ENCODE measurements at regions not wholly inside any gene's neighbourhood (a gene's known extent, or its start where the extent isn't known, plus 50 kb on each side); places are given as distances from the start of the nearest gene placed in this dataset.

- TF ChIP-seq CTCF (IDR thresholded peaks at IDR 0.05; ENCODE audit: low read depth, low read length), result no peak
- no peak for DNase-seq (ENCODE audit: low read depth in 2 of 2)
- H3K4me3 ChIP-seq (replicated peaks in 1 of 2; ENCODE audit: low read depth in 2 of 2, low read length in 2 of 2), result no peak overlapping the region
Measured at GRCh38 chr5:5905186-5905585, 473.2 kb downstream of the MED10 start.

- TF ChIP-seq CTCF (IDR thresholded peaks at IDR 0.05; ENCODE audit: low read depth, low read length), result no peak
- H3K4me3 ChIP-seq (replicated peaks in 1 of 2; ENCODE audit: low read depth in 2 of 2, low read length in 2 of 2), result no peak overlapping the region
- no peak for DNase-seq (ENCODE audit: low read depth in 2 of 2)
Measured at GRCh38 chr5:5904113-5904512, 474.2 kb downstream of the MED10 start.

- DNase-seq (ENCODE audit: low read depth in 2 of 2), result no peak
- TF ChIP-seq CTCF (IDR thresholded peaks at IDR 0.05; ENCODE audit: low read depth, low read length), result no peak
- H3K4me3 ChIP-seq (replicated peaks in 1 of 2; ENCODE audit: low read depth in 2 of 2, low read length in 2 of 2), result no peak overlapping the region
Measured at GRCh38 chr5:5902678-5903646, 475.4 kb downstream of the MED10 start.

GRCh38 chr5:5900350-5900749 lies 477.9 kb downstream of the ICE1 start:
- no peak for TF ChIP-seq CTCF (IDR thresholded peaks at IDR 0.05; ENCODE audit: low read depth, low read length)
- no peak for DNase-seq (ENCODE audit: low read depth in 2 of 2)
- H3K4me3 ChIP-seq (replicated peaks in 1 of 2; ENCODE audit: low read depth in 2 of 2, low read length in 2 of 2), result no peak overlapping the region

- no peak for DNase-seq (ENCODE audit: low read depth in 2 of 2)
- no peak for TF ChIP-seq CTCF (IDR thresholded peaks at IDR 0.05; ENCODE audit: low read depth, low read length)
- no peak overlapping the region for H3K4me3 ChIP-seq (replicated peaks in 1 of 2; ENCODE audit: low read depth in 2 of 2, low read length in 2 of 2)
Measured at GRCh38 chr5:5899716-5900115, 477.2 kb downstream of the ICE1 start.

GRCh38 chr5:5888284-5888683 lies 465.8 kb downstream of the ICE1 start:
- DNase-seq (ENCODE audit: low read depth in 2 of 2), result no peak
- TF ChIP-seq CTCF (IDR thresholded peaks at IDR 0.05; ENCODE audit: low read depth, low read length), result no peak
- H3K4me3 ChIP-seq (replicated peaks in 1 of 2; ENCODE audit: low read depth in 2 of 2, low read length in 2 of 2), result no peak overlapping the region
